IMR-90 (cell line): ENCODE measurements at regions not wholly inside any gene's neighbourhood (a gene's known extent, or its start where the extent isn't known, plus 50 kb on each side); places are given as distances from the start of the nearest gene placed in this dataset.

ENCODE experiments used
- ATAC-seq: fragments of 200-7000 bp; cut with Tn5 transposase; 2 replicates; pipeline ENCODE4 v1.9.1; 2020; ENCODE audit warnings: low read depth, mild to moderate bottlenecking, moderate library complexity
- BruUV-seq: library from RNA; stranded (reverse); fragments of 400-500 nt; replicated peaks from 2 replicates; lab custom pipeline; 2021; lab: Mats Ljungman, UMichigan
- CTCF ChIA-PET: fragments of 300-600 bp; formaldehyde crosslinking; extraction: SDS; loops from one replicate; lab custom pipeline; 2021; ENCODE audit warnings: antibody characterized with exemption; lab: Yijun Ruan, JAX
- POLR2A ChIA-PET: fragments of 300-600 bp; sonication (Branson Sonifier 250); formaldehyde crosslinking; loops from one replicate; lab custom pipeline; 2022; ENCODE audit warnings: antibody characterized with exemption; ENCODE audit not compliant: unreplicated experiment; lab: Charles Lee
- DNase-seq: peaks from one replicate; pipeline ENCODE4 v3.0.0; 2013
- H2AFZ ChIP-seq: replicated peaks from 2 replicates; pipeline ENCODE3; 2013; ENCODE audit warnings: low read length, mild to moderate bottlenecking; ENCODE audit not compliant: poor library complexity
- H2AK5ac ChIP-seq: 2 replicates; pipeline ENCODE4 v1.6.1; 2013; ENCODE audit warnings: low read depth, low read length, inconsistent platforms
- H2AK9ac ChIP-seq: replicated peaks from 2 replicates; pipeline ENCODE3; 2013; ENCODE audit warnings: mild to moderate bottlenecking, low read depth, low read length, moderate library complexity; ENCODE audit not compliant: poor library complexity
- H2BK120ac ChIP-seq: 2 replicates; pipeline ENCODE4 v1.6.1; 2013; ENCODE audit warnings: low read depth, low read length, inconsistent platforms
- H2BK15ac ChIP-seq: 3 replicates; pipeline ENCODE4 v1.6.1; 2013; ENCODE audit warnings: low read depth, low read length, inconsistent platforms
- H2BK20ac ChIP-seq: 2 replicates; pipeline ENCODE4 v1.6.1; 2013; ENCODE audit warnings: low read depth, mild to moderate bottlenecking, inconsistent platforms, low read length, moderate library complexity
- H2BK5ac ChIP-seq: 2 replicates; pipeline ENCODE4 v1.6.1; 2013; ENCODE audit warnings: mild to moderate bottlenecking, low read depth, low read length, inconsistent platforms; ENCODE audit not compliant: poor library complexity, severe bottlenecking
- H3K14ac ChIP-seq: replicated peaks from 2 replicates; pipeline ENCODE4 v1.6.1; 2013; ENCODE audit warnings: low read depth, low read length, inconsistent platforms
- H3K18ac ChIP-seq: 2 replicates; pipeline ENCODE4 v1.6.1; 2013; ENCODE audit warnings: low read depth, low read length, control low read depth
- H3K23ac ChIP-seq: 2 replicates; pipeline ENCODE4 v1.6.1; 2013; ENCODE audit warnings: low read depth, low read length, inconsistent platforms
- H3K27ac ChIP-seq: 2 replicates; pipeline ENCODE4 v1.5.1; 2013; ENCODE audit warnings: mild to moderate bottlenecking, control low read depth, low read length; ENCODE audit not compliant: insufficient read depth
- H3K27me3 ChIP-seq: 2 replicates; pipeline ENCODE4 v1.6.1; 2013; ENCODE audit warnings: low read length; ENCODE audit not compliant: control insufficient read depth, insufficient read depth
- H3K36me3 ChIP-seq: 2 replicates; pipeline ENCODE4 v1.6.1; 2013; ENCODE audit warnings: low read length, mixed read lengths; ENCODE audit not compliant: control insufficient read depth, insufficient read depth
- H3K4ac ChIP-seq: 2 replicates; pipeline ENCODE4 v1.6.1; 2013; ENCODE audit warnings: low read depth, low read length, inconsistent platforms
- H3K4me1 ChIP-seq: 2 replicates; pipeline ENCODE4 v1.6.1; 2013; ENCODE audit warnings: low read length, mixed read lengths; ENCODE audit not compliant: control insufficient read depth, insufficient read depth
- H3K4me2 ChIP-seq: 2 replicates; pipeline ENCODE4 v1.6.1; 2013; ENCODE audit warnings: low read depth, mild to moderate bottlenecking, control low read depth, low read length, moderate library complexity
- H3K4me3 ChIP-seq: 2 replicates; pipeline ENCODE4 v1.5.1; 2013; ENCODE audit warnings: low read depth, mild to moderate bottlenecking, control low read depth, low read length, moderate library complexity; ENCODE audit not compliant: insufficient read depth
- H3K56ac ChIP-seq: 2 replicates; pipeline ENCODE4 v1.6.1; 2013; ENCODE audit warnings: low read length, inconsistent platforms; ENCODE audit not compliant: insufficient read depth; ENCODE audit errors: extremely low read depth
- H3K79me1 ChIP-seq, 2 experiments: 2 replicates each; pipeline ENCODE4 v1.6.1; 2013; ENCODE audit warnings: low read length in 2 of 2, inconsistent platforms in 1 of 2, low read depth in 1 of 2
- H3K9ac ChIP-seq: 2 replicates; pipeline ENCODE4 v1.6.1; 2013; ENCODE audit warnings: low read depth, low read length, control low read depth
- H3K9me1 ChIP-seq: 2 replicates; pipeline ENCODE4 v1.6.1; 2013; ENCODE audit warnings: low read length, inconsistent platforms; ENCODE audit not compliant: insufficient read depth
- H3K9me3 ChIP-seq: 2 replicates; pipeline ENCODE4 v1.6.1; 2013; ENCODE audit warnings: low read length; ENCODE audit not compliant: control insufficient read depth, insufficient read depth
- H4K20me1 ChIP-seq: 2 replicates; pipeline ENCODE4 v1.6.1; 2013; ENCODE audit warnings: low read length, inconsistent platforms; ENCODE audit not compliant: insufficient read depth
- H4K5ac ChIP-seq: 2 replicates; pipeline ENCODE4 v1.6.1; 2013; ENCODE audit warnings: mild to moderate bottlenecking, low read depth, low read length, control low read depth
- H4K8ac ChIP-seq, 2 experiments: 2 replicates each; pipeline ENCODE4 v1.6.1; 2013; ENCODE audit warnings: low read depth in 2 of 2, low read length in 2 of 2, control low read depth in 1 of 2, inconsistent platforms in 1 of 2
- H4K91ac ChIP-seq: 2 replicates; pipeline ENCODE4 v1.6.1; 2013; ENCODE audit warnings: low read depth, low read length, inconsistent platforms; ENCODE audit not compliant: insufficient read depth
- BHLHE40 ChIP-seq: fragments of 150-350 bp; IDR thresholded peaks from 2 replicates; pipeline ENCODE4 v1.6.1; 2016; ENCODE audit warnings: mild to moderate bottlenecking, low read depth, low read length
- CEBPB ChIP-seq: IDR thresholded peaks from 2 replicates; pipeline ENCODE4 v1.6.1; 2012; ENCODE audit warnings: low read depth, low read length, improper control_type of control experiment
- CHD1 ChIP-seq: IDR thresholded peaks from 2 replicates; pipeline ENCODE4 v1.6.1; 2012; ENCODE audit warnings: low read depth, low read length, improper control_type of control experiment
- FOS ChIP-seq: fragments of 150-350 bp; IDR thresholded peaks from 2 replicates; pipeline ENCODE4 v1.6.1; 2016; ENCODE audit warnings: low read depth, low read length
- MAFK ChIP-seq: IDR thresholded peaks from 2 replicates; pipeline ENCODE4 v1.6.1; 2012; ENCODE audit warnings: low read depth, low read length, improper control_type of control experiment
- MAZ ChIP-seq: IDR thresholded peaks from 2 replicates; pipeline ENCODE4 v1.6.1; 2012; ENCODE audit warnings: low read depth, mild to moderate bottlenecking, low read length, improper control_type of control experiment, moderate library complexity, borderline replicate concordance
- MXI1 ChIP-seq: IDR thresholded peaks from 2 replicates; pipeline ENCODE4 v1.6.1; 2012; ENCODE audit warnings: low read depth, mild to moderate bottlenecking, low read length, moderate library complexity, borderline replicate concordance
- NFE2L2 ChIP-seq: fragments of 150-350 bp; IDR thresholded peaks from 2 replicates; pipeline ENCODE4 v1.6.1; 2016; ENCODE audit warnings: low read depth, mild to moderate bottlenecking, low read length
- POLR2A ChIP-seq: IDR thresholded peaks from 2 replicates; pipeline ENCODE4 v1.6.1; 2012; ENCODE audit warnings: mild to moderate bottlenecking, low read depth, low read length
- RAD21 ChIP-seq: IDR thresholded peaks from 2 replicates; pipeline ENCODE4 v1.6.1; 2012; ENCODE audit warnings: low read length, improper control_type of control experiment
- RCOR1 ChIP-seq: IDR thresholded peaks from 2 replicates; pipeline ENCODE4 v1.6.1; 2012; ENCODE audit warnings: mild to moderate bottlenecking, low read length, improper control_type of control experiment; ENCODE audit not compliant: insufficient replicate concordance
- RFX5 ChIP-seq: IDR thresholded peaks from 2 replicates; pipeline ENCODE4 v1.8.0; 2012; ENCODE audit warnings: low read depth, mild to moderate bottlenecking, low read length, moderate library complexity
- SMC3 ChIP-seq: fragments of 150-350 bp; IDR thresholded peaks from 2 replicates; pipeline ENCODE4 v1.6.1; 2016; ENCODE audit warnings: low read depth, mild to moderate bottlenecking, antibody characterized with exemption, low read length, moderate library complexity
- USF2 ChIP-seq: fragments of 150-350 bp; IDR thresholded peaks from 2 replicates; pipeline ENCODE4 v1.6.1; 2017; ENCODE audit warnings: mild to moderate bottlenecking, antibody characterized with exemption, low read length, low read depth
- WGBS, 2 experiments: methylation state at CpG; one replicate each; pipeline versions ENCODE4 v1.1.5 to v1.1.7; 2013; ENCODE audit warnings: missing lambda C conversion rate in 2 of 2; ENCODE audit not compliant: insufficient read length in 1 of 2; ENCODE audit errors: extremely low coverage in 2 of 2; 5-methylcytosine and 5-hydroxymethylcytosine counted together
- dilution Hi-C: fragments of 300-500 bp; cut with HindIII; formaldehyde crosslinking; loops from one replicate; pipeline ENCODE4 v1.14.3; 2018; ENCODE audit warnings: low sequenced_read_pairs; ENCODE audit not compliant: unreplicated experiment
- in situ Hi-C: fragments of 300-500 bp; cut with MboI; formaldehyde crosslinking; loops from 3 replicates; pipeline ENCODE4 v1.14.3; 2019; ENCODE audit warnings: low sequenced_read_pairs, inconsistent platforms, mixed read lengths
- intact Hi-C: fragments of 100-400 bp; cut with micrococcal nuclease; formaldehyde crosslinking; loops from 2 replicates; pipeline ENCODE4 v1.10.0; 2022
- TF ChIP-seq, protein P1 (sequence below): fragments of 150-350 bp; IDR thresholded peaks from 2 replicates; pipeline ENCODE4 v1.6.1; 2016; ENCODE audit warnings: low read depth, mild to moderate bottlenecking, low read length, moderate library complexity, borderline replicate concordance
- TF ChIP-seq, protein P2 (sequence below): conservative IDR thresholded peaks from 2 replicates; pipeline ENCODE4 v1.5.1; 2012; ENCODE audit warnings: mild to moderate bottlenecking, low read depth, low read length, improper control_type of control experiment

- no peak for ATAC-seq
- Histone ChIP-seq H3K4ac (no peak overlapping the region), H3K4me2 (no peak overlapping the region), H3K23ac (no peak overlapping the region), H3K9me3 (no peaks in the 10 kb centered on the region), H3K4me1 (no peaks in the 10 kb centered on the region), H3K14ac (no peak overlapping the region), H4K91ac (no peak overlapping the region), H2AK5ac (no peak overlapping the region), H3K9me1 (no peaks in the 10 kb centered on the region), H2BK15ac (no peak overlapping the region), H3K36me3 (no peaks in the 10 kb centered on the region), H3K9ac (no peak overlapping the region), H4K5ac (no peak overlapping the region), H2BK120ac (no peak overlapping the region), H3K27me3 (no peaks in the 10 kb centered on the region), H2BK5ac (no peak overlapping the region), H3K18ac (no peak overlapping the region), H4K8ac (no peak overlapping the region), H3K79me1 (no peaks in the 10 kb centered on the region), H2AK9ac (no peak overlapping the region), H2BK20ac (no peak overlapping the region), H3K27ac (no peak overlapping the region), H3K4me3 (no peak overlapping the region), H3K56ac (no peak overlapping the region), H2AFZ (no peak overlapping the region), H4K20me1 (no peaks in the 10 kb centered on the region)
- no TSS peak for BruUV-seq
- intact Hi-C loops, result no loop called here
- TF ChIP-seq, protein P1, sequence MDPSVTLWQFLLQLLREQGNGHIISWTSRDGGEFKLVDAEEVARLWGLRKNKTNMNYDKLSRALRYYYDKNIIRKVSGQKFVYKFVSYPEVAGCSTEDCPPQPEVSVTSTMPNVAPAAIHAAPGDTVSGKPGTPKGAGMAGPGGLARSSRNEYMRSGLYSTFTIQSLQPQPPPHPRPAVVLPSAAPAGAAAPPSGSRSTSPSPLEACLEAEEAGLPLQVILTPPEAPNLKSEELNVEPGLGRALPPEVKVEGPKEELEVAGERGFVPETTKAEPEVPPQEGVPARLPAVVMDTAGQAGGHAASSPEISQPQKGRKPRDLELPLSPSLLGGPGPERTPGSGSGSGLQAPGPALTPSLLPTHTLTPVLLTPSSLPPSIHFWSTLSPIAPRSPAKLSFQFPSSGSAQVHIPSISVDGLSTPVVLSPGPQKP, result no peak
- TF ChIP-seq NFE2L2, result no peak
- TF ChIP-seq CHD1, result no peak
- TF ChIP-seq FOS, result no peak
- TF ChIP-seq MXI1, result no peak
- TF ChIP-seq, protein P2, sequence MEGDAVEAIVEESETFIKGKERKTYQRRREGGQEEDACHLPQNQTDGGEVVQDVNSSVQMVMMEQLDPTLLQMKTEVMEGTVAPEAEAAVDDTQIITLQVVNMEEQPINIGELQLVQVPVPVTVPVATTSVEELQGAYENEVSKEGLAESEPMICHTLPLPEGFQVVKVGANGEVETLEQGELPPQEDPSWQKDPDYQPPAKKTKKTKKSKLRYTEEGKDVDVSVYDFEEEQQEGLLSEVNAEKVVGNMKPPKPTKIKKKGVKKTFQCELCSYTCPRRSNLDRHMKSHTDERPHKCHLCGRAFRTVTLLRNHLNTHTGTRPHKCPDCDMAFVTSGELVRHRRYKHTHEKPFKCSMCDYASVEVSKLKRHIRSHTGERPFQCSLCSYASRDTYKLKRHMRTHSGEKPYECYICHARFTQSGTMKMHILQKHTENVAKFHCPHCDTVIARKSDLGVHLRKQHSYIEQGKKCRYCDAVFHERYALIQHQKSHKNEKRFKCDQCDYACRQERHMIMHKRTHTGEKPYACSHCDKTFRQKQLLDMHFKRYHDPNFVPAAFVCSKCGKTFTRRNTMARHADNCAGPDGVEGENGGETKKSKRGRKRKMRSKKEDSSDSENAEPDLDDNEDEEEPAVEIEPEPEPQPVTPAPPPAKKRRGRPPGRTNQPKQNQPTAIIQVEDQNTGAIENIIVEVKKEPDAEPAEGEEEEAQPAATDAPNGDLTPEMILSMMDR, result no peak
- no peak for TF ChIP-seq USF2
- TF ChIP-seq RAD21, result no peak
- TF ChIP-seq RCOR1, result no peak
- no peak for TF ChIP-seq BHLHE40
- no peak for TF ChIP-seq SMC3
- no peak for TF ChIP-seq RFX5
- no peak for TF ChIP-seq CEBPB
- no peak for TF ChIP-seq MAZ
- TF ChIP-seq MAFK, result no peak
- no peak for TF ChIP-seq POLR2A
- in situ Hi-C loops, result no loop called here
- DNase-seq, result no peak
- ChIA-PET POLR2A (interaction anchor here (0.6 kb wide), 1 partner anchor 170 kb away, joined by 3 read pairs; no protein-coding TSS in a partner anchor), CTCF (interaction anchor here (0.6 kb wide), 1 partner anchor 292 kb away, joined by 3 read pairs; no protein-coding TSS in a partner anchor)
- no CpG with 5 or more reads among the region's 2 CpGs for WGBS, 2 experiments
- dilution Hi-C loops, result no loop called here
Measured at GRCh38 chr5:165137701-165138100, 1632.3 kb downstream of the MAT2B start.
